LHCN-M2 (cell line): ENCODE measurements at regions not wholly inside any gene's neighbourhood (a gene's known extent, or its start where the extent isn't known, plus 50 kb on each side); places are given as distances from the start of the nearest gene placed in this dataset.
A peak's percentile ranks its signal among the peaks of the same experiment; 100 is the strongest.
"Not testable (repeated sequence)": the region's sequence is repeated elsewhere in the genome, so short reads cannot be mapped to it uniquely, and the experiment has no call there.

Experiments
- DNase-seq: peaks from one replicate; pipeline ENCODE4 v3.0.0-alpha.2; 2012; ENCODE audit warnings: low read depth

- DNase-seq: not testable (repeated sequence)
Measured at GRCh38 chr13:52324831-52325230, 81.1 kb downstream of the THSD1 start.

- peak; percentile 73 for DNase-seq
Measured at GRCh38 chr13:52319876-52320275, 86.1 kb downstream of the THSD1 start.

- not testable (repeated sequence) for DNase-seq
Measured at GRCh38 chr13:52309833-52310232, 96.1 kb downstream of the THSD1 start.

GRCh38 chr13:52306336-52306735, 99.6 kb downstream of the THSD1 start:
- not testable (repeated sequence) for DNase-seq

- peak; percentile 23 for DNase-seq
Measured at GRCh38 chr13:52303098-52303497, 102.9 kb downstream of the THSD1 start.

- not testable (repeated sequence) for DNase-seq
Measured at GRCh38 chr13:52302688-52303087, 103.3 kb downstream of the THSD1 start.

GRCh38 chr13:52301810-52302400, 104.1 kb downstream of the THSD1 start:
- peak; percentile 94 for DNase-seq

- not testable (repeated sequence) for DNase-seq
Measured at GRCh38 chr13:52298079-52298661, 107.8 kb downstream of the THSD1 start.

- DNase-seq: not testable (repeated sequence)
Measured at GRCh38 chr13:52288891-52289290, 117.1 kb downstream of the THSD1 start.

GRCh38 chr13:52281387-52281786, 122.0 kb upstream of the NEK3 start:
- not testable (repeated sequence) for DNase-seq

GRCh38 chr13:52279408-52279807, 120.0 kb upstream of the NEK3 start:
- DNase-seq: not testable (repeated sequence)

- DNase-seq: not testable (repeated sequence)
Measured at GRCh38 chr13:52254299-52254698, 94.9 kb upstream of the NEK3 start.

GRCh38 chr13:52240752-52241151, 81.4 kb upstream of the NEK3 start:
- DNase-seq: not testable (repeated sequence)

GRCh38 chr13:52235900-52236595, 76.7 kb upstream of the NEK3 start:
- DNase-seq: peak; percentile 55

- DNase-seq: not testable (repeated sequence)
Measured at GRCh38 chr13:52234928-52235327, 75.5 kb upstream of the NEK3 start.

GRCh38 chr13:52223063-52223462, 63.7 kb upstream of the NEK3 start:
- DNase-seq: not testable (repeated sequence)

GRCh38 chr13:52213920-52214319, 54.5 kb upstream of the NEK3 start:
- DNase-seq: not testable (repeated sequence)

- not testable (repeated sequence) for DNase-seq
Measured at GRCh38 chr13:52212886-52213285, 53.5 kb upstream of the NEK3 start.

GRCh38 chr13:52211416-52211776, 52.0 kb upstream of the NEK3 start:
- DNase-seq: not testable (repeated sequence)

- DNase-seq: not testable (repeated sequence)
Measured at GRCh38 chr13:52210564-52211415, 51.4 kb upstream of the NEK3 start.
